Spleen (tissue), 7 donors: ENCODE measurements at regions not wholly inside any gene's neighbourhood (a gene's known extent, or its start where the extent isn't known, plus 50 kb on each side); places are given as distances from the start of the nearest gene placed in this dataset.

Experiments
- CTCF ChIP-seq, 11 experiments: fragments of 200-600 bp in 7 of 11; fragments of 450-650 bp in 4 of 11; sonication (generic) in 4 of 11; IDR thresholded peaks in 8 of 11; conservative IDR thresholded peaks in 3 of 11; 1 replicate in 7 of 11; 2 replicates in 4 of 11; pipeline versions ENCODE4 v1.4.0 to v1.8.0; 2016 to 2021; ENCODE audit warnings: antibody characterized with exemption in 11 of 11, inconsistent platforms in 4 of 11, mild to moderate bottlenecking in 1 of 11
- POLR2AphosphoS5 ChIP-seq, 3 donors: sonication (generic); formaldehyde crosslinking; IDR thresholded peaks; one replicate each; pipeline ENCODE4 v1.5.1; 2017; ENCODE audit warnings: antibody characterized with exemption in 3 of 3
- donor health status: DM: no; HTN: no; CAD: no; lungs with moderate emphysema.
- donor health status: DM: no; HTN: no; CAD: no.
- donor health status: DM: no; HTN: no; CAD: no.

- TF ChIP-seq CTCF (IDR thresholded peaks at IDR 0.05 in 8 of 11, conservative IDR thresholded peaks at IDR 0.05 in 3 of 11), result no peak
- no peak for TF ChIP-seq POLR2AphosphoS5 (IDR thresholded peaks at IDR 0.05)
Observed at GRCh38 chr20:40630099-40630498, 58.9 kb downstream of the MAFB start.
